RWPE2 (cell line): ENCODE measurements at regions not wholly inside any gene's neighbourhood (a gene's known extent, or its start where the extent isn't known, plus 50 kb on each side); places are given as distances from the start of the nearest gene placed in this dataset.
A peak's percentile ranks its signal among the peaks of the same experiment; 100 is the strongest.

Experiments
- ATAC-seq: fragments of 200-7000 bp; cut with Tn5 transposase; 3 replicates; pipeline ENCODE4 v1.9.1; 2021; ENCODE audit warnings: low read depth
- DNase-seq: peaks from one replicate; pipeline ENCODE4 v3.0.0-alpha.2; 2020; ENCODE audit warnings: low spot score
- H3K27ac ChIP-seq: fragments of 450-650 bp; 2 replicates; pipeline ENCODE4 v1.5.1; 2017; ENCODE audit warnings: mild to moderate bottlenecking; ENCODE audit not compliant: poor library complexity, severe bottlenecking
- H3K27me3 ChIP-seq: fragments of 250-450 bp; sonication (Bioruptor Pico); 2 replicates; pipeline ENCODE4 v1.5.1; 2021; ENCODE audit warnings: mild to moderate bottlenecking, moderate library complexity; ENCODE audit not compliant: insufficient read depth, poor library complexity, severe bottlenecking
- H3K36me3 ChIP-seq: fragments of 250-450 bp; sonication (Bioruptor Pico); 2 replicates; pipeline ENCODE4 v1.5.1; 2020; ENCODE audit warnings: low read depth, mild to moderate bottlenecking, moderate library complexity
- H3K4me1 ChIP-seq: fragments of 250-450 bp; sonication (Bioruptor Pico); 2 replicates; pipeline ENCODE4 v1.5.1; 2021; ENCODE audit warnings: mild to moderate bottlenecking, moderate library complexity; ENCODE audit not compliant: insufficient read depth, poor library complexity, severe bottlenecking
- H3K4me3 ChIP-seq: fragments of 250-450 bp; sonication (Bioruptor Pico); 2 replicates; pipeline ENCODE4 v1.5.1; 2021; ENCODE audit warnings: mild to moderate bottlenecking, moderate library complexity; ENCODE audit not compliant: severe bottlenecking
- H3K9me3 ChIP-seq: fragments of 250-450 bp; sonication (Bioruptor Pico); 2 replicates; pipeline ENCODE4 v1.5.1; 2021; ENCODE audit warnings: mild to moderate bottlenecking, moderate library complexity; ENCODE audit not compliant: severe bottlenecking
- CTCF ChIP-seq: fragments of 450-650 bp; IDR thresholded peaks from one replicate; pipeline ENCODE4 v1.5.1; 2017; ENCODE audit warnings: mild to moderate bottlenecking, moderate library complexity; ENCODE audit not compliant: poor library complexity, severe bottlenecking

- Histone ChIP-seq H3K4me3 (no peak overlapping the region), H3K36me3 (no peaks in the 10 kb centered on the region), H3K27ac (no peak overlapping the region), H3K27me3 (no peaks in the 10 kb centered on the region), H3K9me3 (no peaks in the 10 kb centered on the region), H3K4me1 (peaks cover 23% of the 10 kb centered on the region)
- no peak for DNase-seq
- no peak for TF ChIP-seq CTCF
- no peak for ATAC-seq
These were observed 516.5 kb upstream of the NETO1 start for GRCh38 chr18:73384246-73384645.

- Histone ChIP-seq H3K36me3 (no peaks in the 10 kb centered on the region), H3K27ac (peak overlapping the region; percentile 95), H3K9me3 (no peaks in the 10 kb centered on the region), H3K4me3 (no peak overlapping the region), H3K4me1 (peaks cover 23% of the 10 kb centered on the region), H3K27me3 (no peaks in the 10 kb centered on the region)
- ATAC-seq: peak; percentile 95
- TF ChIP-seq CTCF: no peak
- no peak for DNase-seq
These were observed 513.9 kb upstream of the NETO1 start for GRCh38 chr18:73381699-73382036.

- Histone ChIP-seq H3K9me3 (no peaks in the 10 kb centered on the region), H3K27ac (peak overlapping the region; percentile 95), H3K4me3 (no peak overlapping the region), H3K36me3 (no peaks in the 10 kb centered on the region), H3K4me1 (peaks cover 23% of the 10 kb centered on the region), H3K27me3 (no peaks in the 10 kb centered on the region)
- ATAC-seq (peak; percentile 57), DNase-seq (no peak)
- TF ChIP-seq CTCF: no peak
These were observed 513.4 kb upstream of the NETO1 start for GRCh38 chr18:73381016-73381698.

GRCh38 chr18:73366713-73367112 lies 498.9 kb upstream of the NETO1 start:
- H3K4me3 ChIP-seq: no peak overlapping the region
- no peak for ATAC-seq
- no peak for DNase-seq
- no peaks in the 10 kb centered on the region for H3K36me3 ChIP-seq
- H3K9me3 ChIP-seq: no peaks in the 10 kb centered on the region
- H3K27ac ChIP-seq: no peak overlapping the region
- H3K4me1 ChIP-seq: no peaks in the 10 kb centered on the region
- no peak for TF ChIP-seq CTCF
- no peaks in the 10 kb centered on the region for H3K27me3 ChIP-seq

GRCh38 chr18:73365018-73365417 lies 497.2 kb upstream of the NETO1 start:
- Histone ChIP-seq H3K27ac (no peak overlapping the region), H3K27me3 (no peaks in the 10 kb centered on the region), H3K36me3 (no peaks in the 10 kb centered on the region), H3K4me1 (no peaks in the 10 kb centered on the region), H3K4me3 (no peak overlapping the region), H3K9me3 (no peaks in the 10 kb centered on the region)
- no peak for ATAC-seq
- DNase-seq: no peak
- TF ChIP-seq CTCF: no peak
